A549 (cell line): ENCODE measurements at regions not wholly inside any gene's neighbourhood (a gene's known extent, or its start where the extent isn't known, plus 50 kb on each side); places are given as distances from the start of the nearest gene placed in this dataset.

Experiments used
- ATAC-seq, 2 experiments: fragments of 200-7000 bp in 1 of 2; fragments of >200 bp in 1 of 2; cut with Nextera tagmentation in 1 of 2; cut with Tn5 transposase in 1 of 2; 3 replicates each; pipeline versions ENCODE4 v1.8.0 to v1.9.1; 2018 to 2020; ENCODE audit warnings: mild to moderate bottlenecking in 1 of 2, moderate library complexity in 1 of 2
- CTCF ChIA-PET: fragments of 300-600 bp; sonication (Branson Sonifier 250); formaldehyde crosslinking; extraction: SDS; loops from one replicate; lab custom pipeline; 2021; ENCODE audit warnings: antibody characterized with exemption, inconsistent platforms; lab: Yijun Ruan, JAX
- POLR2A ChIA-PET: fragments of 350-600 bp; formaldehyde crosslinking; extraction: SDS; loops from one replicate; lab custom pipeline; 2021; ENCODE audit warnings: antibody characterized with exemption, inconsistent platforms; lab: Yijun Ruan, JAX
- DNase-seq, 2 experiments: peaks; one replicate each; pipeline versions ENCODE4 v3.0.0 to v3.0.0-alpha.2; 2011 to 2016; ENCODE audit warnings: low read depth in 1 of 2, low spot score in 1 of 2
- FAIRE-seq: peaks from 2 replicates; lab custom pipeline; 2011; peaks lifted over from hg19 to GRCh38; lab: Jason Lieb, UNC
- H3K27ac ChIP-seq, 2 experiments: fragments of >200 bp; sonication (Bioruptor Twin); formaldehyde crosslinking; 3 replicates each; pipeline ENCODE4 v1.5.1; 2016 to 2017
- H3K4me1 ChIP-seq: fragments of >200 bp; sonication (Bioruptor Twin); formaldehyde crosslinking; 3 replicates; pipeline ENCODE4 v1.6.1; 2016
- H3K4me2 ChIP-seq: fragments of >200 bp; sonication (Bioruptor Twin); formaldehyde crosslinking; 3 replicates; pipeline ENCODE4 v1.6.1; 2016
- H3K4me3 ChIP-seq: fragments of >200 bp; sonication (Bioruptor Twin); formaldehyde crosslinking; 3 replicates; pipeline ENCODE4 v1.5.1; 2016
- H3K9me3 ChIP-seq: fragments of >200 bp; sonication (Bioruptor Twin); formaldehyde crosslinking; 3 replicates; pipeline ENCODE4 v1.6.1; 2016
- BHLHE40 ChIP-seq: IDR thresholded peaks from 2 replicates; pipeline ENCODE4 v1.6.1; 2012; ENCODE audit warnings: low read depth, low read length, inconsistent platforms
- CBX8 ChIP-seq: fragments of 200-600 bp; sonication (generic); IDR thresholded peaks from 2 replicates; pipeline ENCODE4 v1.6.1; 2016
- CHD4 ChIP-seq: fragments of 200-600 bp; sonication (generic); IDR thresholded peaks from 2 replicates; pipeline ENCODE4 v1.6.1; 2016; ENCODE audit warnings: antibody characterized with exemption, mild to moderate bottlenecking, borderline replicate concordance
- ESRRA ChIP-seq: fragments of 150-350 bp; IDR thresholded peaks from 2 replicates; pipeline ENCODE4 v1.6.1; 2014; ENCODE audit warnings: mild to moderate bottlenecking, low read length, borderline replicate concordance
- FOSL2 ChIP-seq, 2 experiments: fragments of 450-650 bp in 1 of 2; fragments of >200 bp in 1 of 2; sonication (Bioruptor Twin) in 1 of 2; formaldehyde crosslinking; IDR thresholded peaks; 2 replicates each; pipeline versions ENCODE4 v1.5.0 to v1.6.1; 2016 to 2020; ENCODE audit warnings: mild to moderate bottlenecking in 1 of 2, moderate library complexity in 1 of 2
- FOXS1 ChIP-seq: fragments of 250-450 bp; sonication (Bioruptor Pico); IDR thresholded peaks from 2 replicates; pipeline ENCODE4 v1.5.0; 2020; ENCODE audit warnings: mild to moderate bottlenecking, moderate library complexity
- HDAC2 ChIP-seq: fragments of 200-600 bp; sonication (generic); IDR thresholded peaks from 2 replicates; pipeline ENCODE4 v1.6.1; 2016
- HEYL ChIP-seq: fragments of 250-450 bp; sonication (Bioruptor Pico); IDR thresholded peaks from 2 replicates; pipeline ENCODE4 v1.8.0; 2021; ENCODE audit warnings: mild to moderate bottlenecking, moderate library complexity
- HOXA7 ChIP-seq: fragments of 250-450 bp; sonication (Bioruptor Pico); IDR thresholded peaks from 2 replicates; pipeline ENCODE4 v1.5.0; 2020; ENCODE audit warnings: mild to moderate bottlenecking, moderate library complexity
- HOXB13 ChIP-seq: fragments of 250-450 bp; sonication (Bioruptor Pico); IDR thresholded peaks from 2 replicates; pipeline ENCODE4 v1.5.0; 2020; ENCODE audit warnings: low read depth, mild to moderate bottlenecking, moderate library complexity
- HOXB5 ChIP-seq: fragments of 250-450 bp; sonication (Bioruptor Pico); IDR thresholded peaks from 2 replicates; pipeline ENCODE4 v1.5.0; 2020; ENCODE audit warnings: mild to moderate bottlenecking, moderate library complexity
- JUNB ChIP-seq: fragments of >200 bp; sonication (Bioruptor Twin); formaldehyde crosslinking; IDR thresholded peaks from 2 replicates; pipeline ENCODE4 v1.6.1; 2016
- NPAS2 ChIP-seq: fragments of 250-450 bp; sonication (Bioruptor Pico); IDR thresholded peaks from 2 replicates; pipeline ENCODE4 v1.8.0; 2022; ENCODE audit warnings: mild to moderate bottlenecking, moderate library complexity, borderline replicate concordance
- NR3C1 ChIP-seq: fragments of >200 bp; sonication (Bioruptor Twin); formaldehyde crosslinking; IDR thresholded peaks from 3 replicates; pipeline ENCODE4 v1.6.1; 2017
- PHF8 ChIP-seq: fragments of 200-600 bp; sonication (generic); IDR thresholded peaks from 2 replicates; pipeline ENCODE4 v1.6.1; 2016; ENCODE audit warnings: low read depth, mild to moderate bottlenecking, antibody characterized with exemption, moderate library complexity, borderline replicate concordance
- POLR2A ChIP-seq: IDR thresholded peaks from 2 replicates; pipeline ENCODE4 v1.6.1; 2012; ENCODE audit warnings: mild to moderate bottlenecking, low read length
- RAD21 ChIP-seq, 2 experiments: fragments of >200 bp in 1 of 2; sonication (Bioruptor Twin) in 1 of 2; formaldehyde crosslinking in 1 of 2; IDR thresholded peaks in 1 of 2; conservative IDR thresholded peaks in 1 of 2; 2 replicates in 1 of 2; 3 replicates in 1 of 2; pipeline ENCODE4 v1.6.1; 2012 to 2018; ENCODE audit warnings: inconsistent platforms in 1 of 2
- RFX5 ChIP-seq: fragments of 450-650 bp; IDR thresholded peaks from 2 replicates; pipeline ENCODE4 v1.7.1; 2014; ENCODE audit warnings: antibody characterized with exemption, mild to moderate bottlenecking, moderate library complexity
- SMC3 ChIP-seq: fragments of >200 bp; sonication (Bioruptor Twin); formaldehyde crosslinking; IDR thresholded peaks from 3 replicates; pipeline ENCODE4 v1.6.1; 2018; ENCODE audit warnings: inconsistent platforms
- SREBF2 ChIP-seq: fragments of 450-650 bp; IDR thresholded peaks from 2 replicates; pipeline ENCODE4 v1.6.1; 2014; ENCODE audit warnings: mild to moderate bottlenecking, moderate library complexity
- TFCP2L1 ChIP-seq: fragments of 250-450 bp; sonication (Bioruptor Pico); IDR thresholded peaks from 2 replicates; pipeline ENCODE4 v1.5.0; 2021; ENCODE audit warnings: mild to moderate bottlenecking
- ZC3H11A ChIP-seq: fragments of 450-650 bp; IDR thresholded peaks from 2 replicates; pipeline ENCODE4 v1.6.1; 2014; ENCODE audit warnings: antibody characterized with exemption, mild to moderate bottlenecking
- ZFP36 ChIP-seq: fragments of 450-650 bp; IDR thresholded peaks from 2 replicates; pipeline ENCODE4 v1.6.1; 2014; ENCODE audit warnings: borderline replicate concordance; ENCODE audit not compliant: partially characterized antibody
- ZSCAN20 ChIP-seq: fragments of 250-450 bp; sonication (Bioruptor Pico); IDR thresholded peaks from 2 replicates; pipeline ENCODE4 v1.8.0; 2022; ENCODE audit warnings: mild to moderate bottlenecking, moderate library complexity
- WGBS: methylation state at CpG from one replicate; pipeline ENCODE4 v1.1.6; 2017; ENCODE audit errors: missing lambda C conversion rate; 5-methylcytosine and 5-hydroxymethylcytosine counted together
- TF ChIP-seq, protein P1 (sequence below): IDR thresholded peaks from 2 replicates; pipeline ENCODE4 v1.6.1; 2012; ENCODE audit warnings: low read depth, borderline replicate concordance
- TF ChIP-seq, protein P2 (sequence below): IDR thresholded peaks from 2 replicates; pipeline ENCODE4 v1.6.1; 2012
- TF ChIP-seq, protein P3 (sequence below): fragments of >200 bp; sonication (Bioruptor Twin); formaldehyde crosslinking; IDR thresholded peaks from 3 replicates; pipeline ENCODE4 v1.6.1; 2016
- TF ChIP-seq, protein P4 (sequence below): fragments of 150-350 bp; IDR thresholded peaks from 2 replicates; pipeline ENCODE4 v1.6.1; 2014; ENCODE audit warnings: low read depth, mild to moderate bottlenecking, low read length
- TF ChIP-seq, protein P5 (sequence below): fragments of 450-650 bp; IDR thresholded peaks from 2 replicates; pipeline ENCODE4 v1.6.1; 2014; ENCODE audit warnings: antibody characterized with exemption

DNA sequence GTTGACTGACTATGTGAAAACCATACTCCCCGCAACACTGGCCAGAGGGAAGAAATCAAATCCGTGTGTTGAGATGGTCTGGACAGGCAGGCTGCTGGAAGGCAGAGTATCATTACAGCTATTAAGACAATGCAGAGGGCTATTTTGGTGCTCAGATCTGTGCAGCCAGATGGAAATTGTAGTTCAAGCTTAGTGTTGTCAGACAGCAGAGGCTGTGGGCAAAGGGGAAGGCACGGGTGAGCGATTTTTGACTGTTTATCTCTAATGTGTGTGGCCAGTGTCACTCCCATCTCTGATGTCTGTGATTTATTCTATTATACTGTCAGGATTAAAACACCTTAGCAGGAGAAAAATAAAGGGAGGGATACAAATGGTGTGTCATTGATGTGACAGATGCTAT, 984.4 kb upstream of the WWC1 start:
- H3K4me1 ChIP-seq = no peaks in the 10 kb centered on the region
- FAIRE-seq (no peak), DNase-seq (no peak), ATAC-seq (no peak)
- TF ChIP-seq ZFP36 (no peak), NR3C1 (no peak), NPAS2 (CRISPR knock-in tag) (no peak), SMC3 (no peak), HOXA7 (CRISPR knock-in tag) (no peak), CHD4 (no peak), ZC3H11A (no peak), RFX5 (no peak), BHLHE40 (no peak)
- TF ChIP-seq, protein P1, sequence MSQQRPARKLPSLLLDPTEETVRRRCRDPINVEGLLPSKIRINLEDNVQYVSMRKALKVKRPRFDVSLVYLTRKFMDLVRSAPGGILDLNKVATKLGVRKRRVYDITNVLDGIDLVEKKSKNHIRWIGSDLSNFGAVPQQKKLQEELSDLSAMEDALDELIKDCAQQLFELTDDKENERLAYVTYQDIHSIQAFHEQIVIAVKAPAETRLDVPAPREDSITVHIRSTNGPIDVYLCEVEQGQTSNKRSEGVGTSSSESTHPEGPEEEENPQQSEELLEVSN = no peak
- ChIA-PET CTCF (no interaction called here), POLR2A (no interaction called here)
- no peak overlapping the region for H3K4me2 ChIP-seq
- H3K9me3 ChIP-seq = no peaks in the 10 kb centered on the region
- no peak overlapping the region for H3K27ac ChIP-seq
- WGBS = 69% methylated on average over 4 of the region's 4 CpGs
- no peak overlapping the region for H3K4me3 ChIP-seq

DNA sequence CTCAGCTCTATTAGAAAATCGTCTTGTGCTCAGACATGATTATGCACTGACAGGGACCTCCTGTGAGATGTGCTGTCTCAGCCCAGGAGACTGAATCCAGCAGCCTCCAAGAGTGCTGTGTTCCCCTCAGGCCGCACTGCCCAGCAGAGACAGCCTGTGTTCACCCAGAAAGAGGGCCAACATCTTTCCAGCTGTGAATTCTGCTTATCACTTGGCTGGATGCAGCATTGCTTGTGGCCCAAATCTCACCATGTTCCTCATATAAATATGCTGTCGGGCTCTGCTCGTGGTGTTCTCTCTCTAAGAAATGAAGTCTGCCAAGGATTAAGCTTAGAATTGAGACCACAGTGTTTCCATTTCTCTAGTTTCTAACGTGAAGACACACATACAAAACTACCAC, 983.0 kb upstream of the WWC1 start:
- H3K4me1 ChIP-seq = no peaks in the 10 kb centered on the region
- DNase-seq (no peak), ATAC-seq (no peak), FAIRE-seq (no peak)
- no peak overlapping the region for H3K4me3 ChIP-seq
- ChIA-PET POLR2A (no interaction called here), CTCF (no interaction called here)
- no peak overlapping the region for H3K27ac ChIP-seq
- 52% methylated on average over 5 of the region's 5 CpGs for WGBS
- no peak overlapping the region for H3K4me2 ChIP-seq
- no peak for TF ChIP-seq JUNB
- TF ChIP-seq PHF8 = no peak
- TF ChIP-seq HOXB13 (CRISPR knock-in tag) = no peak
- no peaks in the 10 kb centered on the region for H3K9me3 ChIP-seq

DNA sequence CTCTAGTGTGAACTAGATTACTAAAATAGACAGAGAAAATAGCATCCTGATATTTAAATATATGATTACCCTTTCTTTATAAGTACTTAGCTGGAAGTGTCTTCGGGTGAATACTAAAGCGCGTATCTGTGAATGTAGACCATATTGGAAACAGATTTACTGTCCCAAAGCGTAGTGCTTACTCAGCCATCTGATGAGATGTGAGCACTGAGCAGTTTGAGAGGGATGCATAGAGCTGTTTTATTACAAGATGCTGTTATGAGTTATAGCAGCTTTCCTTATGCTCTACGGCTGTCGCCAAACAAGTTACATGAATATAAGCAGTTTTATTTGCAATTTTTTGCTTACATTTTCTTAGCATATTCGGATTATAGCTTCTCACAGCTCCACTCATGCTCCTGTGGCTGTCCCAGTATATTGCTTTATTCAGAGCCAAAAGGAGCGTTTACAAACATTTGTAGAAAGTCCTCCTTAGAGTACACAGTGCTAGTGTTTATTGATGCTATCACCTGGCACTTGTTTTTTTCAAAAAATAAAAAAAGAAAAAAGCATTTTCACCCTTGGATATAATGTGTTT, 981.4 kb upstream of the WWC1 start:
- Histone ChIP-seq H3K9me3 (no peaks in the 10 kb centered on the region), H3K4me3 (no peak overlapping the region), H3K4me1 (no peaks in the 10 kb centered on the region), H3K27ac (no peak overlapping the region), H3K4me2 (no peak overlapping the region)
- FAIRE-seq (no peak), DNase-seq (no peak), ATAC-seq (no peak)
- CTCF ChIA-PET = no interaction called here
- TF ChIP-seq HEYL (CRISPR knock-in tag) (no peak), FOSL2 (IDR thresholded peaks at IDR 0.05) (no peak), FOSL2 (CRISPR knock-in tag; IDR thresholded peaks at IDR 0.05) (no peak), ESRRA (no peak), SREBF2 (no peak), FOXS1 (CRISPR knock-in tag) (no peak), CBX8 (no peak)
- POLR2A ChIA-PET = no interaction called here
- 75% methylated on average over 8 of the region's 8 CpGs for WGBS

DNA sequence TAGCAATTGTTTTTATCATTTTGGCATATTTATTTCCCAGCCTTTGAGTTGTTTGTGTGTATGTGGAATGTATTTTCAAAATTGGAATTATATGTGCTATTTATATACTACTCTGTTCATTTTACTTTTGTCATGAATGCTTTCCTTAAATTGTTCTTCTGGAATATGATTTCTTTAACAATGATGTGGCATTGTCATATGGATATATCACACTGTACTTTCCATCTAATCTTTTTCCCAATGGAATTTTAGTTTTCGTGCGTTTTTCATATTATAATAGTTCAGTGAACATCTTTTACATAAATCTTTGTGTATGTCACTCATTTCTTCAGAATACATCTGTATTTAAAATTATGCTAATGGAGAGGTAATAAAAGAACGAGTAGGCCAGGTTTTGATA, 980.1 kb upstream of the WWC1 start:
- 57% methylated on average over 3 of the region's 3 CpGs for WGBS
- ChIA-PET POLR2A (no interaction called here), CTCF (no interaction called here)
- Histone ChIP-seq H3K4me1 (no peaks in the 10 kb centered on the region), H3K4me2 (no peak overlapping the region), H3K9me3 (no peaks in the 10 kb centered on the region), H3K27ac (no peak overlapping the region), H3K4me3 (no peak overlapping the region)
- ATAC-seq = no peak
- DNase-seq = no peak
- TF ChIP-seq, protein P2, sequence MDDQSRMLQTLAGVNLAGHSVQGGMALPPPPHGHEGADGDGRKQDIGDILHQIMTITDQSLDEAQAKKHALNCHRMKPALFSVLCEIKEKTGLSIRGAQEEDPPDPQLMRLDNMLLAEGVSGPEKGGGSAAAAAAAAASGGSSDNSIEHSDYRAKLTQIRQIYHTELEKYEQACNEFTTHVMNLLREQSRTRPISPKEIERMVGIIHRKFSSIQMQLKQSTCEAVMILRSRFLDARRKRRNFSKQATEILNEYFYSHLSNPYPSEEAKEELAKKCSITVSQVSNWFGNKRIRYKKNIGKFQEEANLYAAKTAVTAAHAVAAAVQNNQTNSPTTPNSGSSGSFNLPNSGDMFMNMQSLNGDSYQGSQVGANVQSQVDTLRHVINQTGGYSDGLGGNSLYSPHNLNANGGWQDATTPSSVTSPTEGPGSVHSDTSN = no peak
- no peak for TF ChIP-seq HOXB5 (CRISPR knock-in tag)
- TF ChIP-seq ZSCAN20 (CRISPR knock-in tag) = no peak
- TF ChIP-seq, protein P3, sequence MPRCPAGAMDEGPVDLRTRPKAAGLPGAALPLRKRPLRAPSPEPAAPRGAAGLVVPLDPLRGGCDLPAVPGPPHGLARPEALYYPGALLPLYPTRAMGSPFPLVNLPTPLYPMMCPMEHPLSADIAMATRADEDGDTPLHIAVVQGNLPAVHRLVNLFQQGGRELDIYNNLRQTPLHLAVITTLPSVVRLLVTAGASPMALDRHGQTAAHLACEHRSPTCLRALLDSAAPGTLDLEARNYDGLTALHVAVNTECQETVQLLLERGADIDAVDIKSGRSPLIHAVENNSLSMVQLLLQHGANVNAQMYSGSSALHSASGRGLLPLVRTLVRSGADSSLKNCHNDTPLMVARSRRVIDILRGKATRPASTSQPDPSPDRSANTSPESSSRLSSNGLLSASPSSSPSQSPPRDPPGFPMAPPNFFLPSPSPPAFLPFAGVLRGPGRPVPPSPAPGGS = no peak
- TF ChIP-seq, protein P4, sequence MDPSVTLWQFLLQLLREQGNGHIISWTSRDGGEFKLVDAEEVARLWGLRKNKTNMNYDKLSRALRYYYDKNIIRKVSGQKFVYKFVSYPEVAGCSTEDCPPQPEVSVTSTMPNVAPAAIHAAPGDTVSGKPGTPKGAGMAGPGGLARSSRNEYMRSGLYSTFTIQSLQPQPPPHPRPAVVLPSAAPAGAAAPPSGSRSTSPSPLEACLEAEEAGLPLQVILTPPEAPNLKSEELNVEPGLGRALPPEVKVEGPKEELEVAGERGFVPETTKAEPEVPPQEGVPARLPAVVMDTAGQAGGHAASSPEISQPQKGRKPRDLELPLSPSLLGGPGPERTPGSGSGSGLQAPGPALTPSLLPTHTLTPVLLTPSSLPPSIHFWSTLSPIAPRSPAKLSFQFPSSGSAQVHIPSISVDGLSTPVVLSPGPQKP = no peak
- no peak for TF ChIP-seq POLR2A
- no peak for TF ChIP-seq JUNB
- TF ChIP-seq, protein P5, sequence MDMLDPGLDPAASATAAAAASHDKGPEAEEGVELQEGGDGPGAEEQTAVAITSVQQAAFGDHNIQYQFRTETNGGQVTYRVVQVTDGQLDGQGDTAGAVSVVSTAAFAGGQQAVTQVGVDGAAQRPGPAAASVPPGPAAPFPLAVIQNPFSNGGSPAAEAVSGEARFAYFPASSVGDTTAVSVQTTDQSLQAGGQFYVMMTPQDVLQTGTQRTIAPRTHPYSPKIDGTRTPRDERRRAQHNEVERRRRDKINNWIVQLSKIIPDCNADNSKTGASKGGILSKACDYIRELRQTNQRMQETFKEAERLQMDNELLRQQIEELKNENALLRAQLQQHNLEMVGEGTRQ = no peak
- no peak for TF ChIP-seq RAD21 (conservative IDR thresholded peaks at IDR 0.05 in 1 of 2, IDR thresholded peaks at IDR 0.05 in 1 of 2)
- no peak for TF ChIP-seq TFCP2L1 (CRISPR knock-in tag)
- TF ChIP-seq HDAC2 = no peak
- no peak for FAIRE-seq
